ENCODE measurements at regions not wholly inside any gene's neighbourhood (a gene's known extent, or its start where the extent isn't known, plus 50 kb on each side); places are given as distances from the start of the nearest gene placed in this dataset.

GRCh38 chr4:188295899-188296298 is 156.7 kb downstream of the TRIML1 start:
- TF ChIP-seq, protein P1, sequence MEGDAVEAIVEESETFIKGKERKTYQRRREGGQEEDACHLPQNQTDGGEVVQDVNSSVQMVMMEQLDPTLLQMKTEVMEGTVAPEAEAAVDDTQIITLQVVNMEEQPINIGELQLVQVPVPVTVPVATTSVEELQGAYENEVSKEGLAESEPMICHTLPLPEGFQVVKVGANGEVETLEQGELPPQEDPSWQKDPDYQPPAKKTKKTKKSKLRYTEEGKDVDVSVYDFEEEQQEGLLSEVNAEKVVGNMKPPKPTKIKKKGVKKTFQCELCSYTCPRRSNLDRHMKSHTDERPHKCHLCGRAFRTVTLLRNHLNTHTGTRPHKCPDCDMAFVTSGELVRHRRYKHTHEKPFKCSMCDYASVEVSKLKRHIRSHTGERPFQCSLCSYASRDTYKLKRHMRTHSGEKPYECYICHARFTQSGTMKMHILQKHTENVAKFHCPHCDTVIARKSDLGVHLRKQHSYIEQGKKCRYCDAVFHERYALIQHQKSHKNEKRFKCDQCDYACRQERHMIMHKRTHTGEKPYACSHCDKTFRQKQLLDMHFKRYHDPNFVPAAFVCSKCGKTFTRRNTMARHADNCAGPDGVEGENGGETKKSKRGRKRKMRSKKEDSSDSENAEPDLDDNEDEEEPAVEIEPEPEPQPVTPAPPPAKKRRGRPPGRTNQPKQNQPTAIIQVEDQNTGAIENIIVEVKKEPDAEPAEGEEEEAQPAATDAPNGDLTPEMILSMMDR (IDR thresholded peaks at IDR 0.05), result no peak
- TF ChIP-seq POLR2A (IDR thresholded peaks at IDR 0.05), result no peak

Measured in thyroid gland (tissue), 4 donors.